B cell (primary cell): ENCODE measurements at regions not wholly inside any gene's neighbourhood (a gene's known extent, or its start where the extent isn't known, plus 50 kb on each side); places are given as distances from the start of the nearest gene placed in this dataset.

Source experiments
- ATAC-seq: fragments of 200-7000 bp; cut with Tn5 transposase; one replicate; pipeline ENCODE4 v1.10.0; 2021; ENCODE audit warnings: low read depth, mild to moderate bottlenecking, moderate number of reproducible peaks, moderate library complexity
- CTCF ChIA-PET: fragments of 350-600 bp; sonication (Branson Sonifier 250); formaldehyde crosslinking; loops from one replicate; lab custom pipeline; 2021; ENCODE audit warnings: antibody characterized with exemption, inconsistent platforms; lab: Charles Lee
- POLR2A ChIA-PET: fragments of 350-600 bp; sonication (Branson Sonifier 250); formaldehyde crosslinking; loops from one replicate; lab custom pipeline; 2021; ENCODE audit warnings: antibody characterized with exemption; lab: Charles Lee
- DNase-seq: peaks from one replicate; pipeline ENCODE4 v3.0.0; 2013
- H2AFZ ChIP-seq: 2 replicates; pipeline ENCODE4 v1.6.1; 2012; ENCODE audit warnings: mild to moderate bottlenecking, low read depth, low read length; ENCODE audit not compliant: insufficient read depth, poor library complexity, severe bottlenecking
- H3K27ac ChIP-seq, 2 donors: 1 replicate in 1 of 2; 2 replicates in 1 of 2; pipeline ENCODE4 v1.5.1; 2012 to 2013; ENCODE audit warnings: low read length in 2 of 2, mild to moderate bottlenecking in 2 of 2, moderate library complexity in 1 of 2
- H3K27me3 ChIP-seq, 4 experiments: fragments of 200-600 bp in 1 of 4; sonication (generic) in 1 of 4; replicated peaks in 1 of 4; 1 replicate in 2 of 4; 2 replicates in 2 of 4; pipeline versions ENCODE4 v1.6.1 to v1.7.0; 2013 to 2016; ENCODE audit warnings: low read length in 3 of 4, mild to moderate bottlenecking in 2 of 4, mixed read lengths in 1 of 4, moderate library complexity in 1 of 4; ENCODE audit not compliant: insufficient read depth in 4 of 4, control insufficient read depth in 3 of 4; ENCODE audit errors: control extremely low read depth in 1 of 4
- H3K36me3 ChIP-seq, 2 experiments: replicated peaks in 1 of 2; 1 replicate in 1 of 2; 2 replicates in 1 of 2; pipeline versions ENCODE4 v1.6.1 to v1.7.1; 2013; ENCODE audit warnings: low read length in 1 of 2; ENCODE audit not compliant: insufficient read depth in 2 of 2, control insufficient read depth in 1 of 2; ENCODE audit errors: control extremely low read depth in 1 of 2, extremely low read depth in 1 of 2
- H3K4me1 ChIP-seq, 2 donors: fragments of 200-600 bp in 1 of 2; sonication (generic) in 1 of 2; 1 replicate in 1 of 2; 2 replicates in 1 of 2; pipeline versions ENCODE4 v1.5.1 to v1.6.1; 2013 to 2017; ENCODE audit warnings: low read length in 2 of 2; ENCODE audit not compliant: control insufficient read depth in 2 of 2, insufficient read depth in 2 of 2
- H3K4me2 ChIP-seq: replicated peaks from 2 replicates; pipeline ENCODE3; 2012; ENCODE audit warnings: mild to moderate bottlenecking, low read depth, low read length; ENCODE audit not compliant: poor library complexity, severe bottlenecking
- H3K4me3 ChIP-seq, 5 experiments: fragments of 200-600 bp in 1 of 5; sonication (generic) in 1 of 5; 1 replicate in 3 of 5; 2 replicates in 2 of 5; pipeline versions ENCODE4 v1.5.1 to v1.7.0; 2011 to 2016; ENCODE audit warnings: low read length in 4 of 5, mild to moderate bottlenecking in 4 of 5, low read depth in 2 of 5, control low read depth in 1 of 5, moderate library complexity in 1 of 5; ENCODE audit not compliant: insufficient read depth in 1 of 5; ENCODE audit errors: control extremely low read depth in 1 of 5, extremely low read depth in 1 of 5
- H3K79me2 ChIP-seq: fragments of 200-600 bp; sonication (generic); one replicate; pipeline ENCODE4 v1.6.0; 2016; ENCODE audit warnings: low read length; ENCODE audit not compliant: control insufficient read depth, insufficient read depth
- H3K9ac ChIP-seq: fragments of 200-600 bp; sonication (generic); 2 replicates; pipeline ENCODE4 v1.6.1; 2017; ENCODE audit warnings: mild to moderate bottlenecking, low read length, moderate library complexity
- H3K9me3 ChIP-seq, 3 donors: one replicate each; pipeline versions ENCODE4 v1.6.1 to v1.7.1; 2013; ENCODE audit warnings: low read length in 2 of 3; ENCODE audit not compliant: control insufficient read depth in 2 of 3, insufficient read depth in 1 of 3; ENCODE audit errors: control extremely low read depth in 1 of 3
- H4K20me1 ChIP-seq: 2 replicates; pipeline ENCODE4 v1.6.0; 2012; ENCODE audit warnings: mild to moderate bottlenecking, low read length; ENCODE audit not compliant: insufficient read depth, control insufficient read depth, poor library complexity, severe bottlenecking
- H3K27ac Mint-ChIP-seq: one replicate; pipeline ENCODE4 v1.8.0; 2021; ENCODE audit warnings: mixed read lengths
- H3K27me3 Mint-ChIP-seq: one replicate; pipeline ENCODE4 v1.8.0; 2021; ENCODE audit warnings: mixed read lengths
- H3K4me1 Mint-ChIP-seq: one replicate; pipeline ENCODE4 v1.8.0; 2021; ENCODE audit warnings: mixed read lengths
- H3K4me3 Mint-ChIP-seq: one replicate; pipeline ENCODE4 v1.8.0; 2021; ENCODE audit warnings: mixed read lengths
- H3K9me3 Mint-ChIP-seq: one replicate; pipeline ENCODE4 v1.8.0; 2022; ENCODE audit warnings: mixed read lengths; ENCODE audit not compliant: insufficient read depth
- CTCF ChIP-seq: fragments of 200-600 bp; IDR thresholded peaks from one replicate; pipeline ENCODE4 v1.8.0; 2022; ENCODE audit warnings: antibody characterized with exemption, mild to moderate bottlenecking
- EZH2 ChIP-seq: IDR thresholded peaks from 2 replicates; pipeline ENCODE4 v1.6.1; 2012; ENCODE audit warnings: borderline replicate concordance, low read depth, mild to moderate bottlenecking, moderate library complexity, low read length; ENCODE audit not compliant: insufficient read depth, poor library complexity, severe bottlenecking
- WGBS: methylation state at CpG from one replicate; pipeline ENCODE4 v1.1.5; 2013; ENCODE audit warnings: missing lambda C conversion rate; ENCODE audit not compliant: insufficient coverage; 5-methylcytosine and 5-hydroxymethylcytosine counted together
- intact Hi-C: fragments of 100-400 bp; cut with micrococcal nuclease; formaldehyde crosslinking; loops from one replicate; pipeline ENCODE4 v1.10.0; 2022

GRCh38 chr3:19022546-19022945 is 125.8 kb upstream of the KCNH8 start:
- H3K36me3 ChIP-seq: no peaks in the 10 kb centered on the region

GRCh38 chr3:19016851-19017250 is 131.5 kb upstream of the KCNH8 start:
- H3K27me3 Mint-ChIP-seq: no peaks in the 10 kb centered on the region
- intact Hi-C loops: no loop called here
- Histone ChIP-seq H3K9me3 (no peaks in the 10 kb centered on the region), H2AFZ (no peak overlapping the region), H4K20me1 (no peaks in the 10 kb centered on the region), H3K79me2 (no peaks in the 10 kb centered on the region), H3K27ac (no peak overlapping the region), H3K4me3 (no peak overlapping the region), H3K9ac (no peak overlapping the region), H3K4me1 (no peaks in the 10 kb centered on the region), H3K4me2 (no peak overlapping the region), H3K36me3 (no peaks in the 10 kb centered on the region), H3K27me3 (no peaks in the 10 kb centered on the region)
- POLR2A ChIA-PET: no interaction called here
- no peak overlapping the region for H3K27ac Mint-ChIP-seq
- no peak for DNase-seq
- WGBS: no CpG with 5 or more reads among the region's 2 CpGs
- CTCF ChIA-PET: no interaction called here
- no peak for ATAC-seq
- H3K4me1 Mint-ChIP-seq: no peaks in the 10 kb centered on the region
- H3K9me3 Mint-ChIP-seq: no peaks in the 10 kb centered on the region
- TF ChIP-seq EZH2 (no peak), CTCF (no peak)
- no peak overlapping the region for H3K4me3 Mint-ChIP-seq

More at GRCh38 chr3:19022546-19022945, 125.8 kb upstream of the KCNH8 start:
- ChIA-PET CTCF (no interaction called here), POLR2A (no interaction called here)
- TF ChIP-seq EZH2 (no peak), CTCF (no peak)
- no peaks in the 10 kb centered on the region for H4K20me1 ChIP-seq
- intact Hi-C loops: no loop called here
- H3K79me2 ChIP-seq: no peaks in the 10 kb centered on the region
- no peaks in the 10 kb centered on the region for H3K9me3 ChIP-seq
- Mint-ChIP-seq H3K4me1 (no peaks in the 10 kb centered on the region), H3K9me3 (no peaks in the 10 kb centered on the region), H3K4me3 (no peak overlapping the region), H3K27me3 (peaks cover 8% of the 10 kb centered on the region), H3K27ac (no peak overlapping the region)
- no peaks in the 10 kb centered on the region for H3K4me1 ChIP-seq
- no peak for DNase-seq
- no peak overlapping the region for H3K4me3 ChIP-seq
- H3K27ac ChIP-seq: no peak overlapping the region
- H2AFZ ChIP-seq: no peak overlapping the region
- no peaks in the 10 kb centered on the region for H3K27me3 ChIP-seq
- no CpG with 5 or more reads among the region's 4 CpGs for WGBS
- no peak overlapping the region for H3K4me2 ChIP-seq
- no peak for ATAC-seq
- H3K9ac ChIP-seq: no peak overlapping the region
